Skeletal muscle satellite cell (primary cell): ENCODE measurements at regions not wholly inside any gene's neighbourhood (a gene's known extent, or its start where the extent isn't known, plus 50 kb on each side); places are given as distances from the start of the nearest gene placed in this dataset.

ENCODE experiments used
- H3K27me3 ChIP-seq: 2 replicates; pipeline ENCODE4 v1.7.0; 2013; ENCODE audit warnings: low read length; ENCODE audit not compliant: control insufficient read depth, insufficient read depth
- H3K36me3 ChIP-seq: 2 replicates; pipeline ENCODE4 v1.7.0; 2013; ENCODE audit warnings: mild to moderate bottlenecking, control low read depth, low read length; ENCODE audit not compliant: insufficient read depth
- H3K4me1 ChIP-seq: 2 replicates; pipeline ENCODE4 v1.7.0; 2013; ENCODE audit warnings: low read length; ENCODE audit not compliant: control insufficient read depth, insufficient read depth
- H3K4me2 ChIP-seq: 2 replicates; pipeline ENCODE4 v1.7.0; 2013; ENCODE audit warnings: mild to moderate bottlenecking, low read length
- H3K4me3 ChIP-seq: 2 replicates; pipeline ENCODE4 v1.7.0; 2013; ENCODE audit warnings: low read length
- H3K9ac ChIP-seq: 2 replicates; pipeline ENCODE4 v1.7.0; 2013; ENCODE audit warnings: mild to moderate bottlenecking, low read depth, low read length, moderate library complexity
- H3K9me3 ChIP-seq: replicated peaks from 2 replicates; pipeline ENCODE4 v1.7.0; 2013; ENCODE audit warnings: mild to moderate bottlenecking, control low read depth, low read length

- no peaks in the 10 kb centered on the region for H3K27me3 ChIP-seq
- H3K9me3 ChIP-seq, result no peaks in the 10 kb centered on the region
- H3K4me2 ChIP-seq, result no peak overlapping the region
- no peaks in the 10 kb centered on the region for H3K4me1 ChIP-seq
- no peak overlapping the region for H3K9ac ChIP-seq
- no peak overlapping the region for H3K4me3 ChIP-seq
- no peaks in the 10 kb centered on the region for H3K36me3 ChIP-seq
These were observed 395.1 kb upstream of the CDH19 start for GRCh38 chr18:66999003-66999402.

- no peaks in the 10 kb centered on the region for H3K9me3 ChIP-seq
- H3K36me3 ChIP-seq, result no peaks in the 10 kb centered on the region
- H3K4me1 ChIP-seq, result no peaks in the 10 kb centered on the region
- H3K4me3 ChIP-seq, result no peak overlapping the region
- no peak overlapping the region for H3K9ac ChIP-seq
- H3K4me2 ChIP-seq, result no peak overlapping the region
- no peaks in the 10 kb centered on the region for H3K27me3 ChIP-seq
These were observed 391.4 kb upstream of the CDH19 start for GRCh38 chr18:66995270-66995669.

- Histone ChIP-seq H3K36me3 (no peaks in the 10 kb centered on the region), H3K4me1 (no peaks in the 10 kb centered on the region), H3K4me2 (no peak overlapping the region), H3K9me3 (no peaks in the 10 kb centered on the region), H3K9ac (no peak overlapping the region), H3K27me3 (no peaks in the 10 kb centered on the region), H3K4me3 (no peak overlapping the region)
These were observed 390.9 kb upstream of the CDH19 start for GRCh38 chr18:66994790-66995189.

- no peaks in the 10 kb centered on the region for H3K27me3 ChIP-seq
- H3K9me3 ChIP-seq, result no peaks in the 10 kb centered on the region
- H3K9ac ChIP-seq, result no peak overlapping the region
- H3K4me1 ChIP-seq, result no peaks in the 10 kb centered on the region
- H3K4me2 ChIP-seq, result no peak overlapping the region
- H3K36me3 ChIP-seq, result no peaks in the 10 kb centered on the region
- no peak overlapping the region for H3K4me3 ChIP-seq
These were observed 389.6 kb upstream of the CDH19 start for GRCh38 chr18:66993492-66993891.

- Histone ChIP-seq H3K4me2 (no peak overlapping the region), H3K9me3 (no peaks in the 10 kb centered on the region), H3K9ac (no peak overlapping the region), H3K4me1 (no peaks in the 10 kb centered on the region), H3K27me3 (no peaks in the 10 kb centered on the region), H3K36me3 (no peaks in the 10 kb centered on the region), H3K4me3 (no peak overlapping the region)
These were observed 387.0 kb upstream of the CDH19 start for GRCh38 chr18:66990909-66991308.

- H3K4me2 ChIP-seq, result no peak overlapping the region
- no peaks in the 10 kb centered on the region for H3K4me1 ChIP-seq
- no peaks in the 10 kb centered on the region for H3K27me3 ChIP-seq
- no peak overlapping the region for H3K4me3 ChIP-seq
- no peaks in the 10 kb centered on the region for H3K36me3 ChIP-seq
- no peak overlapping the region for H3K9ac ChIP-seq
- H3K9me3 ChIP-seq, result no peaks in the 10 kb centered on the region
These were observed 375.1 kb upstream of the CDH19 start for GRCh38 chr18:66979009-66979408.

- H3K9me3 ChIP-seq, result no peaks in the 10 kb centered on the region
- no peak overlapping the region for H3K4me3 ChIP-seq
- H3K27me3 ChIP-seq, result no peaks in the 10 kb centered on the region
- no peak overlapping the region for H3K9ac ChIP-seq
- H3K4me2 ChIP-seq, result no peak overlapping the region
- H3K4me1 ChIP-seq, result no peaks in the 10 kb centered on the region
- no peaks in the 10 kb centered on the region for H3K36me3 ChIP-seq
These were observed 368.8 kb upstream of the CDH19 start for GRCh38 chr18:66972681-66973080.

GRCh38 chr18:66971960-66972359, 368.1 kb upstream of the CDH19 start:
- no peaks in the 10 kb centered on the region for H3K9me3 ChIP-seq
- H3K36me3 ChIP-seq, result no peaks in the 10 kb centered on the region
- no peaks in the 10 kb centered on the region for H3K4me1 ChIP-seq
- H3K4me2 ChIP-seq, result no peak overlapping the region
- H3K27me3 ChIP-seq, result no peaks in the 10 kb centered on the region
- no peak overlapping the region for H3K9ac ChIP-seq
- no peak overlapping the region for H3K4me3 ChIP-seq

GRCh38 chr18:66966171-66966570, 362.3 kb upstream of the CDH19 start:
- Histone ChIP-seq H3K36me3 (no peaks in the 10 kb centered on the region), H3K4me2 (no peak overlapping the region), H3K4me3 (no peak overlapping the region), H3K4me1 (no peaks in the 10 kb centered on the region), H3K9ac (no peak overlapping the region), H3K9me3 (no peaks in the 10 kb centered on the region), H3K27me3 (no peaks in the 10 kb centered on the region)

GRCh38 chr18:66958309-66958708, 354.4 kb upstream of the CDH19 start:
- Histone ChIP-seq H3K9ac (no peak overlapping the region), H3K36me3 (no peaks in the 10 kb centered on the region), H3K27me3 (no peaks in the 10 kb centered on the region), H3K4me2 (no peak overlapping the region), H3K4me1 (no peaks in the 10 kb centered on the region), H3K4me3 (no peak overlapping the region), H3K9me3 (no peaks in the 10 kb centered on the region)

- no peak overlapping the region for H3K4me3 ChIP-seq
- H3K4me2 ChIP-seq, result no peak overlapping the region
- no peaks in the 10 kb centered on the region for H3K9me3 ChIP-seq
- no peaks in the 10 kb centered on the region for H3K36me3 ChIP-seq
- H3K4me1 ChIP-seq, result no peaks in the 10 kb centered on the region
- H3K9ac ChIP-seq, result no peak overlapping the region
- no peaks in the 10 kb centered on the region for H3K27me3 ChIP-seq
These were observed 347.9 kb upstream of the CDH19 start for GRCh38 chr18:66951750-66952149.

- Histone ChIP-seq H3K4me2 (no peak overlapping the region), H3K4me1 (no peaks in the 10 kb centered on the region), H3K27me3 (no peaks in the 10 kb centered on the region), H3K9ac (no peak overlapping the region), H3K4me3 (no peak overlapping the region), H3K9me3 (no peaks in the 10 kb centered on the region), H3K36me3 (no peaks in the 10 kb centered on the region)
These were observed 345.5 kb upstream of the CDH19 start for GRCh38 chr18:66949419-66949818.
